ENCODE measurements at regions not wholly inside any gene's neighbourhood (a gene's known extent, or its start where the extent isn't known, plus 50 kb on each side); places are given as distances from the start of the nearest gene placed in this dataset.
"Not testable (repeated sequence)": the region's sequence is repeated elsewhere in the genome, so short reads cannot be mapped to it uniquely, and the experiment has no call there.

DNA sequence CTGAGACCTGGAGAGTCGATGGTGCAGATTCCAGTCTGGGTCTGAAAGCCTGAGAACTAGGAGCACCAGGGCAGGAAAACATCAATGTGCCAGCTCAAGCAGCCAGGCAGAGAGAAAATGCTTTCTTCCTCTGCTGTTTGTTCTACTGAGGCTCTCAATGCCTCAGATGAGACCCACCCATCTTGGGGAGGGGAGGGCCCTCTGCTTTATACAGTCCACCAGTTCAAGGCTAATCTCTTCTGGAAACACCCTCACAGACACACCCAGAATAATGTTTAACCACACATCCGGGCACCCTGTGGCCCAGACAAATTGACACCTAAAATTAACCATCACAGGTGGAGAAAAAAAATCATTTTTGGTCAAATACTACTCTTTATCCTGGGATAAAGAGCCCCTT, 89.3 kb upstream of the SLC22A23 start:
- DNase-seq, result no peak

DNA sequence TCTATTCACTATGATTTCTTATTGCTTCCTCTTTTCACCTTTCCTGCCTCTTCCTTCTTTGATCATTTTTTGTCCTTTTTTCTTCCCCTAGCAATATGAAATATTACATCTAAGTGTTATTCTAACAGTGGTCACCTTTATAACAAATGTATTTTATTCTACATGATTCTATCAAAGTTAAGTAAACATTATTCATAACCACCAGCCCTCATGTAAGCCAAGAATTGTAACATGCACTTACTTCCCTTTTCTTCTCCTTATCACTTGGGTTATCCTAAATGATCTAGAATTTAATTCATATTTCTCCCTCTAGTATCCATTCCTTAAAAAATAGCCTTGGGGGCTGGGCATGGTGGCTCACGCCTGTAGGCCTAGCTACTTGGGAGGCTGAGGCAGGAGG, 88.3 kb upstream of the SLC22A23 start:
- no peak for DNase-seq

DNA sequence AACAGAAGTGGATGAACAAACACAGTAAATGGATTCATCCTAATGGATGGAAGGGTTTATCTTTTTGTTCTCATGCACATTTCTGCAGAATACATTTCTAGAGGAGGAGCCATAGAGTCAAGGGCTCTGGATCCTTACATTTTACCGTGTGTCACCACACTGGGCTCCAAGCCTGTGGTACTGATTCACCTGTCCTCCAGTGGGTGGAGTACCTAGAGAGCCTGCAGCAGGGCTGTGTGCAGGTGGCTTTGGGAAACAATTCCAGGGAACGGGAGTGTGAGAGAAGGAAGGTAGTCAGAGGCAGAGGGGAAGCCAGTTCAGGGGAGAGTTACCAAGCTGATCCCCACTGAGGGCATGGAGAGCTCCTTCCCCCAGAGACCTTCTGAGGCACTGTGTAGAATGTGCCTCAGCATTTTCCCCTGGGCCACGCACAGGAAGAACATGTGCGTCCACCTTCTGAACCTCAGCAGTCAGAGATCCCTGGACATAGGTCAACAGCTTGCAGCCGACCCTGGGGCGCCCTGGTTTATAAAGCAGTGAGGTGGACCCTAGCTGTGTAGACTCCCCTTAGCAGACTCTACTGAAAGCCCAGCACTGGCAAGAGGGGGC, 85.3 kb upstream of the SLC22A23 start:
- no peak for DNase-seq

DNA sequence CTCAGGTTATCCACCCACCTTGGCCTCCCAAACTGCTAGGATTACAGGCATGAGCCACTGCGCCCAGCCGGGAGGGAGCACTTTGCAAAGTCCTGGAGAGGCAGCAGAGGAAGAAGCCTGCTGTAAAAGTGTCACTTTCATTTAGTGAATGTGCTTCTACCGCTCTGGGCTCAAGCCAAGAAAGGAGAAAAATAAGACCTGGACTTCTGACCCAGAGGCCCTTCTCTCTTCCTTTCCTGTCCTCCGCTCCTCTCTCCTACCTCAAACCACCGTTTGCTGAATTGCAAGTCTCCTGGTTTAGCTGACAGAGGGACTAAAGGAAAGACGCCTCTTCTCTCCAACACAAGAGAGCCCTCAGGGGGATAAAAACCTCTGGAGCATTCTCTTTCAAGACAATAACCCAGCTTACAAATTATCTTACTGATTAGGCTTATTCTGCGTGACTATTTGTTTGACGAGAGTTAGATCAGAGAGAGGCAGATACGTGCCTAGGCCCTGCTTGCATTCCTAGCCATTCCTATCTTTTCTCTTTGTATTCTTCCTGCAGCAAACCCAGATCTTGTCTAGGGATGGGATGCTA, 84.2 kb upstream of the SLC22A23 start:
- no peak for DNase-seq

DNA sequence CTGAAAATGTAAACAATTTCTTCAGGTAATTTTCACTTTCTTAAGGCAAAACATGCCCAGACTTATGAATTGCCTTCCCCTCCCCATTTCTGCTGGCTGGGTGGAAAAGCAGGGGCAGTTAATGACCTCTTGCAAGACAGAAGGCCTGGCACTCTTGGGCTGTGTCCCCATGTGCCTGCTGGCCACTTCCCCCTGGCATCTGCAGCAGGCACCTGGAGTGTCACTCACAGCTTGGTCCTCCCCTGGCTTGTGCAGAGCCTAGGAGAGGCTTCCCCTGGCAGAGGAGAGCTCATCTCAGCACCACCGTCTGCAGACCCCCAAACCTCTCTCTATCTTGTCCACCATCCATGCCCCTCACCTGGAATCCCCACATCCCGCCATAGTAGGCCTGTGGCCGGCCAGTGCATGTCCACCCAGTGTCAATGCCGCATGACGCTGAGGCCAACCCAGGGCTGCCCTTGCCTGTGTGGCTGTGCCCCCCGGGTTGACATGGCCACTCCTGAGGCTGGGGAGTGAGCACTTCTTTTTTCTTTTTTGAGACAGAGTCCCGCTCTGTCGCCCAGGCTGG, 83.5 kb upstream of the SLC22A23 start:
- no peak for DNase-seq

DNA sequence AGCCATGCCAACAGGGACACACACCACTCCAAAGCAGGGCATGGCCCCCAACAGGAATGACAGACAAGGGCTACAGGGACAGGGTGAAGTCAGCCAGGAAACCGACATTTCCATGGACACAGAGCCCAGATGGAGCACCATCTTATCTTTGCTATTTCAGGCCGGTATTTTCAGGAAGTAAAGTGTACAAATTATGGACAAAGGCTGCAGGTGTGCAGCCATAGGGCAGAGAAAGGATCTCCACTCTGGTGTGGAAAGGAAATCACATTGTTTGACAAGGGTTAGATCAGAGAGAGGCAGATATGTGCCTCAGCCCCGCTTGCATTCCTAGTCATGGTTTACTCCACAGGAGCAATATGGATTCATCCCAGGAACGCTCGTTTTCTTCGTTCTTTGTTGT, 81.7 kb upstream of the SLC22A23 start:
- DNase-seq, result no peak

DNA sequence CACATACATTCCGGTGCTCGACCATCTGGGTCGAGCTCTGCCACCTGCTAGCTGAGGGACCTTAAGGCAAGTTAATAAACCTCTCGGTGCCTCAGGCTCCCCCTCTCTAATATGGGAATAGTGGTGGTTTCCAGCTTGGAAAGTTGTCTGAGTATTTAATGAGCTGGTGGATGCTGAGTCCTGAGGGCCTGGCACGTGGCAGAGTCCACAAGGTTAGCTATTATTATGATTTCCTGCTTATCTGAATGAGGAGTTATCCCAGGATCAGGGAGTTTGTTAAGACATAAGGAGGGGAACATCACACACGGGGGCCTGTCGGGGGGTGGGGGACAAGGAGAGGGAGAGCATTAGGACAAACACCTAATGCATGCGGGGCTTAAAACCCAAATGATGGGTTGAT, 80.1 kb upstream of the SLC22A23 start:
- DNase-seq, result no peak

DNA sequence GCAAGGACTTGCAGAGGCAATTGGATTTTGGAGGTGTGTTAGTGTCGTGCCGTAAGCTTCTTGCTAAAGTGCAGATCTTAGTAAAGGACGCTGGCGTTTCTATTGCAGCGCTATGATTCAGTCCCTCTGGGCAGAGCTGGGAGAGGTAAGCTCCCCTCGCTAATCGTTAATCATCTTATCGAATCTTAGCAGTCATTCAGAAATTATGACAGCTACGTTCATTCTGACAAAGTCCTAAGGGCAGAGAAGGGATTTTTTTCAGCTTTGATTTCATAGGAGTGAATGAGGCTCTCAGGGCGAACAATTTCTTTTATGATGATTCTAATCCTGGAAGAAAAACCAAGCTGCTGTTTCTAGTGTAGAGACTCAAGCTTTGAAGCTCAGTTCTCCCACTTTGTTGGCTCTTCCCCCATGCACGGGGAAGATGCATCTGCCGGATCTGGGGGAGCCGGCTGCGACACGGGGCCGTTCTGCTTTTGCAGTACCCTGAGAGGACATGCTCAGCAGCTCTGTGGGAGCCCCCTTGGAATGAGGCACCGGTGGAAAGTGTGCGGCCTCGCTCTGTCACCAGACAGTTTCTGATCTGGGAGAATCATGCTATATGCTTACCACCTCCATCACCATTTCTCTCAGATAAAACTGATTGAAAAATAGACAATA, 79.1 kb upstream of the SLC22A23 start:
- DNase-seq, result no peak

DNA sequence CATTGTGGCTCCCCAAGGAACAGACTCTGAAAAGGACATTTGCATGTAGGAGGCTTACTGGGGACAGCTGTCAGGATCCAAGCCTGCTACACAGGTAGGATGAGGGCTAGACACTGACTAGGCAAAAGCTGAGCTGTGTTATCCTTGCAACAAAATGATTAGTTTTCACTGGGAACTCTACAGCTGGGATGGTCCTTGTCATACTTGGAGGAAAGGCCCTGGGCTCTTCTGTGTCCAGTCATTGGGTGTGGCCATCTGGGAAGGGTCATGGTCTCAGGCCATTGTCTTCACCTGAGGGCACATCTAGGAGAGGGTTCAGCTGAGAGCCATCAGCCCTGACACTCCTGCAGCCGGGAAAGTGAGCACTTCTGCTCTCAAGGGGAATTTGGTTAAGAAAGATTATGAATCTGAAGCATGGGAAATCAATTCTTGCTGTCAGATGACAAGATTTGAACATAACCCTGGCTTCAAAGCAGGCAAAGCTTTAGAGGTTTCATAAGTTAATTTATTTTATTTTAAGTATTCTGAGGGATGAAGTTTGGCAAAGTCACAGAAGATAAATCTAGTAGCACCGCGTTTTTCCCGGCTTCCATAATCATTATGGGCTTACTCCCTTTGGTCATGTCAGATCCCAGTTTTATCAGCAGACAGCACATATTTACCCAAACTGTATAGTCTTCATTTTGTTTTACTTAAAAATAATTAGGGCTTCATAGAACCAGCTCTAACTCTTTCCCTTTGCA, 78.4 kb upstream of the SLC22A23 start:
- no peak for DNase-seq

DNA sequence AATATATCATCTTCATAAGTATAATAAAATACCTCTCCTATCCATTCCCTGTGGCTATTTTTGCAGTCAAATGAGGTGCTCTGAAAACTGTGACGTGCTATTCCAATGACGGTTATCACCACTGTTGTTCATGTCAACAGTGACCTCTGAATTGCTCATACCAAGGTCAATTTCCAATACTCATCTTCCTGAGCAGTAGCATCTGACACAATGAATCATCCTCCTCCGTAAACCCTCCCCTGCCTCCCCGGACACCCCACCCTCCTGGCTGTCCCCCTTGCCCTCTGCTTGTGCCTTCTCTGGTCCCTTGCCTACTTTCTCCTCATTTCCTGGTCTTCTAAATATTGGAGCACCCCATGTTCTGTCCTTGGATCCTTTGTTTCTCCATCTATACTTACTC, 77.7 kb upstream of the SLC22A23 start:
- DNase-seq, result no peak

DNA sequence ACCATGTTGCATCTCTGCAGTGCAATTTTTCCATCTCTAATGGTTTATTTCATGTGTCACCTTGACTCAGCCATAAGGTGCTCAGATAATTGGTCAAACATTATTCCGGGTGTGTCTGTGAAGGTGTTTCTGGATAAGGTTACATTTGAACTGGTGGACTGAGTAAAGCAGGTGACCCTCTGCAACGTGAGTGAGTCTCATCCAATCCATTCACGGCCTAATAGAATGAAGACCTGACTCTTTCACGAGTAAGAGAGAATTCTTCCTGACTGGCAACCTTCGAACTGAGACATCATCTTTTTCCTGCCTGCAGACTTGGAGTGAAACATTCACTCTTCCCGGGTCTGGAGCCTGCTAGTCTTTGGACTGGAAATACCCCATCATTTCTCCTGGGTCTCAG, 77.1 kb upstream of the SLC22A23 start:
- DNase-seq, result no peak

DNA sequence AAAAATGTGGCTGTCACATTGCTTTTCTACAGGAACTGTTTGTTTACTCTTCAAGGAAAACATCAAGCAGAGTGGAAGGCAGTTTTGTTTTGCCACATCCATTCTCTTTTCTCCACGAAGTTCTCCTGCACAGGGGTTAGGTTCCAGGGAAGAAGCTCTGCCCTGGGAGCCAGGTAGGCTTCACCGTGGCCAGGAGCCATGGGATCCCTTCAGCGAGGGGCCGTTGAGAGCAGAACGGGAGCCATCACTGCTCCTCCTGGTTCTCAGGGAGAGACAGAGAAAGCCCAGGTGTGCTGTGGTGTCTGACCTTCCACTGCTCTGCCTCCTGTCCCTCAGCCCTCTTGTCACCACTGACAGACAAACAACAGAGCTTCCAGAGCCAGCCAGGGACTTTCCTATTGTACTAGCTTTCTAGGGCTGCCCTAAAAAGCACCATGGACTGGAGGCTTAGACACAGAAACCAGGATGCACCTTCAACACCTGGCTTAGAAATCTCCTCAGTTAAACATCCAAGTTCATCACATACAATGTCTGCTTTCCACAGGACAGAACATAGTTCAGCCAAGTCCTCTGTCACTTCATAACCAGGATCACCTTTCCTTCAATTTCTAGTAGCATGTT, 75.6 kb upstream of the SLC22A23 start:
- no peak for DNase-seq

DNA sequence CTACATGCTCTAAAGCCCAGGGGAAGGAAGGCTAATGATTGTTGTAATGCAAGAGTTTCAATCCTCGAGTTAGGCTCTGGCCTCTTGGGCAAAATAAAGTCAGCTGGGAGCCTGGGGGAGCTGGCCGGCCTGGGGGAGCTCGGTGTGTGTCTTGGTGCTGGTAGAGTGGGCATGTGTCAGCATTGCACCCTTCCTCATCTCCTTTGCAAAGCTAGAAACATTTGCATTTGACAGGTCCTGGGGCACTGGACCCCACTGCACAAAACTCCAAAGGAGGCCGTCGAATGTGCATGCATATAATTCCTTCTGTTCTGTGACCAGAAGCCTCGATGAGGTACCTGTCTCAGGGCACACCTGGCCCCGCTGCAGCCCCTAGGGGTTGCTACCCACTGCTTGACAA, 74.6 kb upstream of the SLC22A23 start:
- no peak for DNase-seq

DNA sequence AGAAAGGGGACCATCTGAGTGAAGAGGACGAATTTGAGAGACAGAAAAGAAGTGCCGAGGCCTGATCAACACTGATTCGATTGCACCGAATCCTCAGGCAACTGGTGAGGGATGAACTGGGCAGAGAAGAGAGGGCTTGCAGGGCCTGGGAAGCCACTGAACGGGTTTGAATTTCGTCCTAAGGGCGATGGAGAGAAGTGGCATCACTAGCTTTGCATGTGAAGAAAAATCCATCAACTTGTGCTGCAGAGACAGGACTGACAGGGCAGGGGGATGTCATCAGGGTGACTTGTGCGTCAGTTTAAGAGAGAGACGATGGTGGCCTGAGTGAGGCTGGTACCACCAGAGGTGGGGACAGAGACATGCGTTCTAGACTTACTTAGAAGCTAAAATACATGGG, 73.7 kb upstream of the SLC22A23 start:
- no peak for DNase-seq

DNA sequence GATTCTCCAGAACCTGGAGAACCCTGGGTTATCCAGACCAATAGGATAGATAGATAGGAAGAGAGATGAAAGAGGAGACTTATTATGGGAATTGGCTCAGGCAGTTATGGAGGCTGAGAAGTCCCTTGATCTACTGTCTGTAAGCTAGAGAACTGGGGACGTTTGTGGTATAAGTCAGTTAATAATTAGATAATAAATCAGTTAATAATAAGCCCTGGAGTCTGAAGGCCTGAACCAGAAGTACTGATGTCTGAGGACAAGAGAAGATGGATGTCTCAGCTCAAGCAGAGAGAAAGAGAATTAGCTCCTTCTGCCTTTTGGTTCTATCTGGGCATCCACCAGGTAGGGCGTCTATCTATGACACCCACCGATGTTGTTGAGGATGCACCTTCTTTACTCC, 72.9 kb upstream of the SLC22A23 start:
- DNase-seq, result no peak

DNA sequence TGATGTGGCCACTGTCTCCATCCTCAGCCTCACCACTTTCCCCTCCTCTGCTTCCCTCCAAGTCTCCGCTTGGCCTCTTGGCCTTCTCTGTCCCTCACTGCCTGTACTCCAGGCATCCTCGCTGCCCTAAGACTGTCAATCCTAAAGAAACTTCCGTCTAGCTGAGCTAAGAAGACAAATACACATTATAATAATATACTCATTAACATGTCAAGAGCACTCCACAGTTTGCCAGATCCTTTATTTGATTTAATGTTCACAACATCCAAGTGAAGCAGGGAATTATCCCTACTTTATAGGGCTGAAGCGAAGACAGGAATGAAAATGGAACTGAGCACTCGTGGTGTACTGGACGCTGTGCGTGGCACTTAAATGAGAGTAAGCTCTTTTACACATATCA, 72.4 kb upstream of the SLC22A23 start:
- DNase-seq, result no peak

DNA sequence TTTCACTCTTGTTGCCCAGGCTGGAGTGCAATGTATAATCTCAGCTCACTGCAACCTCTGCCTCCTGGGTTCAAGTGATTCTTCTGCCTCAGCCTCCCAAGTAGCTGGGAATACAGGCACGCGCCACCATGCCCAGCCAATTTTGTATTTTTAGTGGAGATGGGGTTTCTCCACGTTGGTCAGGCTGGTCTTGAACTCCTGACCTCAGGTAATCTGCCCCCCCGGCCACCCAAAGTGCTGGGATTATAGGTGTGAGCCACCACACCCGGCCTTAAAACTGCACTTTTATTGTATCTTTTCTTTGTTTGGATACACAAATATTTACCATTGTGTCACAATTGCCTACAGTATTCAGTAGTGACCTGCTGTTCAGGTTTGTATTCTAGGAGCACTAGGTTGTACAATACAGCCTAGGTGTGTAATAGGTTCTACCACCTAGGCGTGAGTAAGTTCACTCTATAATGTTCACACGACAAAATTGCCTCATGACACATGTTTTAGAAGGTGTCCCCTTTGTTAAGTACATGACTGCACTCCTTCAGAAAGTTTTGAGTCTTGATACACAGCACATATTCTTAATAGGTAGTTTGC, 71.3 kb upstream of the SLC22A23 start:
- DNase-seq, result not testable (repeated sequence)

DNA sequence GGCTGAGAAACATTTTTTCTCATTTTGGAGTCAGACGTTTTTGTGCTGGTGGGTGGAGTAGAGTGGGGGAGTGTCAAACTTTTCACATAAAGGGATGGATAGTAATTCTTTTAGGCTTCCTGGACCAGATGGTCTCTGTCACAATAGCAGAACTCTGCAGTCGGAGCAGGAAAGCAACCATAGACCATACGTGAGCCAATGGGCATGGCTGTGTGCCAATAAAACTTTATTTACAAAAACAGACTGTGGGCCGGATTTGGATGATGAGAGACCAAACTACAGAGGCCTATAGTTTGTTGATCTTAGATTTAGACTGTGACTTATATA, 70.8 kb upstream of the SLC22A23 start:
- no peak for DNase-seq

DNA sequence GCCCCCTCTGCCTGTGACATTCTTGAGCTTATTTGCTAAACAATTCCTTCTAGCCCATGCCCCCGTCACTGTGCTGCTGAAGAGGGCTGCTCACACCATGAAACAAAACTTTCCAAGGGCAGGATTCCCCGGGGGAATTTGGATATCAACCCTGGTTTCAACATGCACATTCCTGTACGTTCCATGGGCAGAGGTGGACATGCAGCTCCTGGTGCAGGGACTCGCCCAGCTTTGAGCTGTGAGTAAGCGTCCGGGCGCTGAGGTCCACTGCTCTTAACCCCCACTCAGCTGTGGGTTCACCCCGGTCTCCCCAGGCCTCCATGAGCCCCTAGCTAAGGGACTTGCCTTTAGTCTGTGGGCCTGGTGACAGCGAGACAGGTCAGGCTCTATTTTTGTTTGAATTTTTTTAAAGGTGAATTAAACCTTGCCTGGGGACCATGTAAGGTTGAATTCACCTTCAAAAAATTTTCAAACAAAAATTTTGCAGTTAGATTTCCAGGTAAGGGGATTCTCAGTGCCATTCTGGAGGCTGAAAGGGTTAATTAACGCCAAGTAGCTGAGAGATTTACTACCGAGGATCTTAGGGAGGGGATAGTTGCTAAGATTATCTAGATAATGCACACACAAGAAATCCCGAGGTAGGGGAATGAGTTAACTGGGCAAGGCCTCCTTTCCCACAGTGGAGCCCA, 70.3 kb upstream of the SLC22A23 start:
- DNase-seq, result no peak

DNA sequence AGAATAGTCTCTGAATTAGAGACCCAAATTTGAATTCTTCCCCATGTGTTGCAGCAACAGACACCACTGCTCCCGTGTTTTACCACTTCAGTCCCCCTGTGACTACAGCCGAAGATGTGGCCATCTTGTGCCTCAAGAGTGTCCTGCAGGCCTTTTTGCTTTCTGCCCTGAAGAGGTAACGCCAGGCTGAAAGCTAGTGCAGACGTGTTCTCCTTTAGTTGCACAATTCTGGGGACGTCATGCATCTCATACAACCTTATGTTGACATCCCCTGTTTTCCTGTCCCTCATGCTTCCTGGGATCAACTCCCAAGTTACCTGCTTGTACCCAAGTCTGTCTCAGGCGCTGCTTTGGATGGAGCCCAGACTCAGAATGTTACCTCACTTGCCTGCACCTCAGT, 69.1 kb upstream of the SLC22A23 start:
- no peak for DNase-seq

DNA sequence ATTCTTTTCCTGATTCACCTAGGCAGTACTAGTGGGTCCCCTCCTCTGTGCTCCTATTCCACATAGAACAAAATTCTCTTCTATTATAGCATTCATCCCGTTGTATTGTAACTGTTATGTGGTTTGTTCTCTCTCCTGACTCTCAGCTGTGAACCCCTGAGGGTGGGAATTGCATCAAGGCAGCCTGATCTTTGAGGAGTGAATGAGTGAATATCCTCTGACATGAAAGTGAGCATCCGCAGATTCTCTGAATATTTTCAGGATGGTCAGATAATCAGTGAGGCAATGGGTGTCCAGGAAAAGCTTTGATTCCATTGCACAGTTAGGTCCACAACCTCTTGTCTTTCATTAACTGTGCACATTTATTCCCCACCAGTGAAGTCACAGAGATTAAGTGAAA, 67.6 kb upstream of the SLC22A23 start:
- no peak for DNase-seq

DNA sequence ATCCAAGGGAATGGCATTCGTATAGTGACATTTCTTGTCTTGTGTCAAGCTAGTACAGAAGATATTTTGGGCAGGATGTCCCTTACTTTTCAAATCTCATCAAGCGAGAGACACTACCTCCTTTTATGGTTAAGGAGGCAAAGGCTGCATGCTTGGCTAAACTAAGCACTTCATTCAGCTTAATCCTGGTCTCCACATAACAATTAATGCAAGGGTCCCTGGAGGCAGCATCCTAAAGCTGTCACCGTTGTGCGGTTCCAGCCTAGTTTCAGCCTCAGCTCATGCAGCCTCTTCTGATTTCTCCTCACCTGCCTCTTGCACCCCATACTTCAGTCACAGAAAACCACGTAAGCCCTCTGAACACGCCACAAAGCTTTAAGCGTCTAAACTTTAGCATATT, 67.1 kb upstream of the SLC22A23 start:
- DNase-seq, result no peak

DNA sequence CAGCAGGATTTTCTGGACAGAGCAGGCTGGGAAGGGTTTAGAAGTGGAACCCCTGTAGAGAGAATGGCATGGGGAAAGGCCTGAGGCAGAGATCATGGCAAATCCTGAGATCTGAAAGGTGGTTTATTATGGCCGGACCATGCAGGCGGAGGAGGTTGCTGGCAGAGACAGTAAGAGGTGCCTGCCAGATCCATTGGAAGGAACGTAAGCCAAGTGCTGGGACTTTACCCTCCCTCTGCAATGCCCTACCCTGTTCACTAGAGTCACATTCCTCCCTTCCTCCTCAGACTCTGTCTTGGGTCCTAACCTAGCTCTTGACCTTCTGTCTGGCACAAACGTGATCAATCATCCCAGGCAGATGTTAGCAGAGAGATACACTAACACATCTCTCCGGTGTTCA, 66.4 kb upstream of the SLC22A23 start:
- DNase-seq, result no peak
